NCI-H2196 (cell line): ENCODE measurements at regions not wholly inside any gene's neighbourhood (a gene's known extent, or its start where the extent isn't known, plus 50 kb on each side); places are given as distances from the start of the nearest gene placed in this dataset.

Source experiments
- DNase-seq: peaks from one replicate; lab custom pipeline; 2025; ENCODE audit not compliant: unreplicated experiment; lab: John Stamatoyannopoulos, UW

GRCh38 chr6:114453737-114454276 is 111.0 kb upstream of the HS3ST5 start:
- DNase-seq = no peak

- DNase-seq = no peak
Measured at GRCh38 chr6:114452785-114453401, 110.1 kb upstream of the HS3ST5 start.

- DNase-seq = no peak
Measured at GRCh38 chr6:114450631-114451030, 107.8 kb upstream of the HS3ST5 start.

- no peak for DNase-seq
Measured at GRCh38 chr6:114449659-114450058, 106.8 kb upstream of the HS3ST5 start.

DNA sequence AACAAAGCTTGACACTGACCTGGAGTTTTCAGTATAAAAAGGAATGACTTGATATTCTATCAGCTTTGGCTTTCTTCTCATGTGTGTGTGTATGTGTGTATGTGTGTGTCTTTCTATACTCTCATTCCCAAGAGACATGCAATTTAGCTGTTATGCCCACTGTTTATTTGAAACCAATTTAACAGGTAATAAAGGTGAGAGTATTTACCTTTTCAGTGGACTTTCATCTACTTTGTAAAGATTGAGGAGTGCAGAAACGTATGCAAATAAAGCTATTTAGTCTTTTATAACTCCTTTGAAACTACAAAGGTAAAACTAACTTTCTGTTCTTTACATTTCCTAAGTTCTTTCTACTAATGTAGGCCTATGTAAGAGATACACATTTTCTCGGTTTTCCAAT is 103.5 kb upstream of the HS3ST5 start:
- DNase-seq = no peak

DNA sequence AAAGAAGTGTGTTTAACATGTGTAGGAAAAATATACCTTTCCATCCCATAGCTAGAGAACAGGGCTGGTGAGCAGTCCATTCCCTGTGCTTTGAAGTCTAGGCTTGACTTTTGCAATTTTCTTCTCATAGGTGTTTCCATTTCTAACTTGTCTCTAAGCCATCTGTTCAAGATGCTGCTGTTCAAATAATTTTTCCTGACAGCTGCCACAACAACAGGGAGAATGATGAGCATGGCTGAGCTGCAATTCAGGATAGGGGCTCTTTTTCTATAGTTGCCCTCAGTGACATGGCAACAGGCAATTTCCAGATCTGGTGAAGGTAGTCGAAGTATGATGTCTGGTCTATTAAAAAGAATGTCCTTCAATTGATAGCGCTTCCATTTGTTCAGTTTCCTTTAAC is 103.0 kb upstream of the HS3ST5 start:
- no peak for DNase-seq

- DNase-seq = no peak
Measured at GRCh38 chr6:114439411-114439810, 96.6 kb upstream of the HS3ST5 start.

GRCh38 chr6:114437235-114437634 is 94.4 kb upstream of the HS3ST5 start:
- DNase-seq = no peak

GRCh38 chr6:114436691-114437090 is 93.9 kb upstream of the HS3ST5 start:
- no peak for DNase-seq

- DNase-seq = no peak
Measured at GRCh38 chr6:114435985-114436384, 93.2 kb upstream of the HS3ST5 start.

DNA sequence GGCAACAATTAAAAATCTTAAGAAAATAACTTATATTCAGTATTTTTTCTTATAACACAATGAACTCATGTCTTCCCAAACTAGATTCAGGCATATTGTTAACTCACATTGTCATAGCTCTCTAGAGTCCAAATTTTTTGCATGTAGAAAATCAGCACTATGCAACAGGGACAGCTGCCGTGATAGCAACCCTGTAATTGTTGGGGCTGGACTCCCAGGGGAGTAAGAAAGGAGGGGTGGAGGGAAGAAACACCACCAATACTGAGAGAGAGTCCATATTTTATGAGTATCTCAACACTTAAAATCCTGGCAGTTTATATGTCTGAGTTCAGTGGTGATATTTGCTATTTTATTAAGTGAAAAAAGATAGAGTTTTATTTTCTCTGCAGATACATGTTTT is 89.6 kb upstream of the HS3ST5 start:
- DNase-seq = no peak

DNA sequence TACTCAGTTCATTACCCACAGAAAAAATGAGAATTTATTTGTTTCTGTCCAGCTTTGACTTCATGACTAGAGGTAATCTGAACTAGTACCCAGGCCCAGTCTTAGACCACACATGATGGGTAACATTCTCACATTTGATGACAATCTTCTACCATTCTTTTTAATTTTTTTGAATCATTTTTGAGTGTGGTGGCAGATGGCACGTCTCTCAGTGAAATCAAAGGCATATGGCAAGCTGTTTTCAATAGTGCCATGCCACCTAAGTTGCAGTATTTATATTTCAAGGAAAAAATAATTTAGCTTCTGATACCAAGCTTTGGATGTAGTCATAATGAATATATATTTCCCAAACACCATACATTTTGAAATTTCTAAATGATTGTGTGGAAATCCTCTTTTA is 88.8 kb upstream of the HS3ST5 start:
- no peak for DNase-seq

DNA sequence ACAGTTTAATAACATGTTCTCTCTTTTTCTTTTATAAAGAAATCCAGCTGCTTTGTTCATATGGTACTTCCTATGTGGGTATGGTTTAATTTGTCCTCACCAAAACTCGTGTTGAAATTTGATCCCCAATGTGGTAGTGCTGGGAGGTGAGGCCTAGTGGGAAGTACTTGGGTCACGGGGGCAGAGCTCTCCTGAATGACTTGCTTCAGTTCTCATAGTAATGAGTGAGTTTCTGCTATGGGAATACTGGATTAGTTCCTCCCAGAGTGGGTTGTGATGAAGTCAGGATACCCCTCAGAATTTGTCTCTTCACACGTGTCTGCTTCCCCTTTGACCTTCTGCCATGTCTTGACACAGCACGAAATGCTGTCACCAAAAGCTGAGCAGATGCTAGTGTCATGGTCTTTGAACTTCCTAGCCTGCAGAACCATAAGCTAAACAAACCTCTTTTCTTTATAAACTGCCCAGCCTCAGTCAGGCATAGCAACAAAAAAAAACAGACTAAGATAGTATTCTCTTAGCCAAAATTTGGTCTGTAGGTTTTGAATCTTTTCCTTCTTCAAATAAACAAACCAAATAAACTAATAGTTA is 87.8 kb upstream of the HS3ST5 start:
- DNase-seq = no peak

DNA sequence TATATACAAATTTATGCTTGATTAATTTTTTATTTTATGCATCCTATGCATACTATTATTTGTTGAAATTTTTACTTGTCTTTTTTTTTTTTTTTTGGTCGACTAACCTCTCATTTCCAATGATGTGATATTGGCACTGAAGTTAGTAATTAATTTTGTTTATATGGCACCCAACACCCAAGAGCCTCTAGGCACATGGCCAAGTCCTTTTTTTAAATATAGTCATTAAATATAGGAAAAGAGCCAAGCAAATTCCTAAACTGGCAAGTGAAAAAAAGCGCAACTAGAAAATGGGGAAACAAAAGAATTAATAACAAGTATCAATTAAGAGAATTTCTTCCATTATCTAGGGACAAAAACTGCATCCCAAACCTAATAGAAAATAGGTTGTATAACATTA is 85.5 kb upstream of the HS3ST5 start:
- no peak for DNase-seq

DNA sequence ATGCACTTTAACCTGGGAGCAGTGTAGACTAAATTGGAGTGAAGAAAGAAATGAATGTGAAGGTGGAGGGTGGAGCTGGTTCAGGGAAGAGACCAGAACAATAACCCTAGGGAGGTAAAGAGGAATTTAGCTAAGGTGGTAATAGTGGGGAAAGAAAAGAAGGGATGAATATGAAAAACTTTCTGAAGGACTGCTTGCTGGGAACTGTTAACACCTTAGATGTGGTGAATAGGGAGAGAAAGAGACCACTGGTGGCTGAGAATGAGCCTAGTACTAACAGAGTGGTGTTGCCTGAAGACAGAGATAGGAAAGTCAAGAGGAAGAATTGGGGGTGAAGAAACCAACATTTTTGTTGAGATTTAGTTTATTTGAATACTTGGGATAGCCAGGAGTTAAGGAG is 78.4 kb upstream of the HS3ST5 start:
- DNase-seq = no peak

GRCh38 chr6:114419175-114419574 is 76.4 kb upstream of the HS3ST5 start:
- no peak for DNase-seq

DNA sequence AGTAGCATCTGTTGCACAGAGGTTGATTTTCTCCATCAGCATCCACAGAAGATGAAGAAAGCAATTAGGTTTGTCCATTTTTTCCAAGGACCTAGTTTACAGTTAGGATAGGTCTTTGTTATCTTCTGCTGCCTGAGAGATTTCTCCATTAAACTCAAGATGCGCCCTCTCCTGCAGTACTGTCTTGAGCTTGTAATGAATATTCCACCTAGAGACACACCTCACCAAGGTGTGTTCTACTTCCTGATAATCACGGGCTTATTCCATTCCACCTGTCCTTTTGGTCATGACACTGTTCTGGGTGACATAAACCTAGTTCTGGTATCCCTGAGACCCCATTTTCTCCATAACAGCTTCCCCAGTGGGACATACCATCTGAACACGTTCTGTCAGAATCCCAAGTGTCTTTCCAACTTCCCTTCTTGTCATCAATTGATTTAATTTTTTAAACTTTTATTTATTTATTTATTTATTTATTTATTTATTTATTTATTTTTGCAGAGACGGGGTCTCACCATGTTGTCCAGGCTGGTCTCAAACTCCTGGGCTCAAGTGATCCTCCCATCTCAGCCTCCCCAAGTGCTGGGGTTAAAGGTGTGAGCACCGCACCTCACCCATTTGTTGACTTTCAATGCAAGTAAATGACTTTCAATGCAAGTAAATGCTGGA is 75.6 kb upstream of the HS3ST5 start:
- DNase-seq = no peak

- no peak for DNase-seq
Measured at GRCh38 chr6:114407426-114408035, 64.7 kb upstream of the HS3ST5 start.

- no peak for DNase-seq
Measured at GRCh38 chr6:114404339-114404955, 61.6 kb upstream of the HS3ST5 start.

DNA sequence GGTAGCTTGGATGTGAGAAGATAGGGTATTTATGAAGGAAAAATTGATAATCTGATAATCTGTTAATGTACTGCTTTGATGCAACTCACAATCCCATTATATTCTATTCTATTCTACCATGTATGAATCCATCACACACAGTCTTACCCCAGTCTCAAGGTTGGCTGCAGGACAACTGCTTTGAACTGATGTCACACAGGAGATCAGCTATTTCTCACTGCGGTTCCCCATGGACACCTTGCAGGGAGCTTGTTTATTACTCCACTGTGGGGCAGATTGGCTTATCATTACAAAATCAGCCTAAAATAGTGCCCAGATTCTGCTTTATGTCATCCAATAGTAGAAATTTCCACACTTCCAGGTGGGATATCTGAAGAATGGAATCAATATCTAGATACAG is 61.0 kb upstream of the HS3ST5 start:
- DNase-seq = no peak

- DNase-seq = no peak
Measured at GRCh38 chr6:114398481-114398880, 55.7 kb upstream of the HS3ST5 start.
